Stimulated activated CD4-positive, alpha-beta T cell treated with anti-CD3 and anti-CD28 coated beads, Interleukin-4, amount 100 ng/mL, for 1 hour (primary cell): ENCODE measurements at regions not wholly inside any gene's neighbourhood (a gene's known extent, or its start where the extent isn't known, plus 50 kb on each side); places are given as distances from the start of the nearest gene placed in this dataset.

Experiments used
- DNase-seq: peaks from one replicate; pipeline ENCODE4 v3.0.0-alpha.2; 2020

GRCh38 chr10:88062385-88062784 is 199.0 kb downstream of the PTEN start:
- no peak for DNase-seq

DNA sequence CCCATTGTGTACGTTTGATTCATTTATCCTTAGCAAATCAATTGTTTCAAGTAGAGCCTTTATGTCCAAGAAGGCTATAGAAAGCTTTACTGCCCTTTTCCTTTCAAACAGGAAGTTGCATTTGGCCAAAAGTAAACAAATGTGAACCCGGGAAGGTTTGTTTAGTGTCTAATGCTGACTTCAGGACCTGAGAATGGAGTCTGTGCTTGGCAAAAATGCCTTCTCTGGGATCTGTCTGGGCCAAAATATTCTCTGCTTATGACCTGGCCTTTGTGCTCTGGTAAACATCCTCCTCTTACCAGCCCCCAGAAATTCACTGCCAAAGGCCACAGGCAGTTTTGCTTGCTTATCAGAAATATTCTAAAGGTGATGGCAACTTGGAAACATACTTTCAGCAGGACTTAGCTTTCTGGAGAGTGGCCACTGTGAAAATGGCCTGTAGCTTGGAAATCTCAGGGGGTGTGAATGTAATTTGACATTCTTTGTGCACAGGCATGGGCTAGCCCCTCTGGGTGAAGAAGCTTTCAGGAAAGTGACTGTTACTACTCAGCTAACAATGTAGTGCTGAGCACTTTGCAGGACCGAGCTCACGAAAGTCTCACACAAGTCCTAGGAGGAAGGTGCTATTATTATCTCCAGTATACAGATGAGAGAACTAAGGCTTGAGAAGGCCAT is 199.5 kb downstream of the PTEN start:
- no peak for DNase-seq

DNA sequence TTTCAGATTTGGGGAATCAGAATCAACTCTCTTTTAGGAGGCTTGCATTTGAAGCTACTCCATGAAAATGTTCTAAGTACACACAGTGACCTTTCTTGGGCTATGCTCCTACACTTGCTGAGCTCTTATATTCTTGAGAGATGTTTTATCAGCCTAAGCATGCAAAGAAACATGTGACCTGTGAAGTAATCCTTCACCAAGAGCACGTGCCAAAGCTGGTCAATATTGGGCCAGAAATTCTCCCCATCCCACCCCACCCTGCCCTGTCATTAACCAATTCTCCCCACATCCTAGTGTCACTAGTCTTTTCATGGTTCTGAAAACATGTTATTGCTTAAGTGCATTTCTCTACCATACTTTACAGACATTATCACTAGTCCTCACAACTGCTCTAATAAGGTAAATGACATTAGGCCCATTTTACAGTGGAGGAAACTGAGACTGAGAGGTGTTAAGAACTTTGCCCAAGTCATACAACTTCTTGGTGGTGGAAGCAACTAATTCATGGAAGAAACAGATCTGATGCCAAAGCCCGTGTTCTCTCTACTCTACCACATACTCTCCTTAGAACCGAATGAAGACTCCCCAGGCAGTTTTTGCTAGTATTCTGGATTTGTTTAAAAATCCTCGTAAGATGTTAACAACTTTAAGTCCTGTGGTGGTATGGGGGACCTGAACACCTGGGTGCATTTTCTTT is 200.6 kb downstream of the PTEN start:
- DNase-seq, result no peak

DNA sequence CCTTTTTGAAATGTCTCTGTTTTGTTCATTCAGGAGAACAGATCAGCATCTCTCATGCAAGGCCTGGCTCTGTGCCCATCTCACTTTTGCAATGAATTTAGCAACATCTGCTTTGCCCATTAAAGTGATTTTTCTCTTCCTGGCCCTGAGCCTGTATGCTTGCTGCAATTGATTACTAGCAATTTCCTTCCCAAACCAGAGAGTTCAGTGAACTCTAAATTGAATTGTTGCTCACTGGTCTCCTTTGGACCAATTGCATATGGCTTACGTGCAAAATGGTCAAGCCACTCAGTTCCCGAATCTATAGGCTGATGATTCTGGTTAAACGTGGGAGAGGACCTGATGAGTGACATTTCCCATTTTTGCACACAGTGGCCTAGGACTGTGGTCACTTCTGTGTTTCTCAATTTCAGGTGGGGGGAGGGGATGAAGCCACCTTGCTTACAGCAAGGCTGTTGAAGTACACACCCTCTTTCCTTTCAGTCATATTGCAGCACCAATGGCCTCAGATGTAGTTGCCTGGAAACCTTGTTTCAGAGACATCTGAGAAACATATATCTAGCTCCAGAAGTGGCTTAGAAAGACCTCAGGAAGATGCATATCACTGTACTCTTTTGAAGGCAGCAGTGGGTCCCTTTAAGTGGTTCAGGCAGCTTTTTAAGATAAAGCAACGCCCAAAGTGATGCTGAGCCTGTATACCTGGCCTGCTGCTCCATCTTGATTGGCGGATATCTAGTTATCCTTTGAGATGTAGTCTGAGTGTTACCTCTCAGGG is 201.4 kb downstream of the PTEN start:
- DNase-seq, result no peak

DNA sequence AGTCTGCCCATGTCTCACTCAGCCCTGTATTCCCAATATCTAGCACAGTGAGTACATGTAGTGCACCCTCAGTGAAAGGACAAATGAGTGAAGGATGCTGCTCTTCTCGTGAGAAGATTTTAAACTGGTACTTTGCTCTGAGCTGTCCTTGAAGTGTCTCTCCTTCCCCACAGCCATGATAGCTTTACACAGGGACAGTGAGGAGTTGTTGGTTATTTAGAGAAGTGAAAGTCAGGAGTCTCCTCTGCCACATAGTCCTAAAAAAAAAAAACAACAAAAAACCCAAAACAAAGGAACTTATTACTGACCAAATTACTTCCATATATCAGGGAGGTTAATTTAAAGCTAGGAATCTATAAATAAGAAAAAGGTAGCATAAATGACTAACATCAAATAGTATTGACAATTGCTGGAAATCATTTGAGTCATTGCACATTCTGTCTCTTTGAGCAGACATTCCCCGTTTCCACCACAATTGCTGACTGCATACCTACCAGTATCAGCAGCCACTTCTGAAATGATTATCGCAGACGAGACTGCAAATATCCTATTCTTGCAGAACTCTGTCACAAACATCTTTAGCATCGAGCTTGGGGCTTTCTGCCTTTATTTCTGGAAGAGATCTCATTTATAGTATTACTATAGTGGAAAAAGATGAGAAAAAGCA is 202.1 kb downstream of the PTEN start:
- no peak for DNase-seq

DNA sequence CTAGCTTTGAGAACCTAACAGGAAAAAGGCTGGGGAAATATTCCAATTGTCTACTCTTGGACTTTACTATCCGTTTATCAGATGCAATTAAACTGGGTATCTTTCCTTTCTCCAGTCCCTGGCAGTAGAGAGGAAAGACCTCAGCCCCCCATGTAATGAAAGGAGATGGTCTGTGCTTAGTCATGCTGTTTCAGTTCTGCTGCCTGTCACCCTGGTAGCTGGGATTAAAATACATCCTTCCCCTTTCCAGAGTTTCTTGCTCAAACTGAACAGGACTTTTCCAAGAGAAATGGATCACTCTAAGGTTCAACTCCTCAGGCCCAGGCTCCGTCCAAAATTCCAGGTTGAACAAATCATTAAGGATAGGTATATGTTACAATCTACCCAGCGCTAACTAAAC is 202.9 kb downstream of the PTEN start:
- DNase-seq, result no peak

DNA sequence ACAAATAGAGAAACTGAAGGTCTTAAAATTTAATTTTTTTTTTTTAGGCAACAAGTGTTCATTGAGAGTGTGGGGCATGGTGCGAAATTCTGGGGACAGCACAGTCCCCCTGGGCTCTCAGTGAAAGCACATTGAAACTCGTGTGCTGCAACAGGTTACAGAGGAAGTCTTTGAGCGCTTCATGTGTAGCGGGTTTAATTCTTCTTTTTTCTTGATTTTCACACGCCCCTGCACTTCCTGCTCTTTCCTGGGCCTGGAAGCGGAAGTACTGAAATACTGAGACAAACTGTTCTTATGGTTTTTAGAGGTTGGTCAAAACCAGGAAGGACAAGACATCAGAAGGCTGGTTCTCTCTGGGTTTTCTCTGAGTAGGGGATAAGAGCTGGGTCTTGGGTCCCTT is 203.5 kb downstream of the PTEN start:
- DNase-seq, result no peak

GRCh38 chr10:88067737-88068136 is 204.3 kb downstream of the PTEN start:
- no peak for DNase-seq

GRCh38 chr10:88069338-88069737 is 205.9 kb downstream of the PTEN start:
- no peak for DNase-seq

DNA sequence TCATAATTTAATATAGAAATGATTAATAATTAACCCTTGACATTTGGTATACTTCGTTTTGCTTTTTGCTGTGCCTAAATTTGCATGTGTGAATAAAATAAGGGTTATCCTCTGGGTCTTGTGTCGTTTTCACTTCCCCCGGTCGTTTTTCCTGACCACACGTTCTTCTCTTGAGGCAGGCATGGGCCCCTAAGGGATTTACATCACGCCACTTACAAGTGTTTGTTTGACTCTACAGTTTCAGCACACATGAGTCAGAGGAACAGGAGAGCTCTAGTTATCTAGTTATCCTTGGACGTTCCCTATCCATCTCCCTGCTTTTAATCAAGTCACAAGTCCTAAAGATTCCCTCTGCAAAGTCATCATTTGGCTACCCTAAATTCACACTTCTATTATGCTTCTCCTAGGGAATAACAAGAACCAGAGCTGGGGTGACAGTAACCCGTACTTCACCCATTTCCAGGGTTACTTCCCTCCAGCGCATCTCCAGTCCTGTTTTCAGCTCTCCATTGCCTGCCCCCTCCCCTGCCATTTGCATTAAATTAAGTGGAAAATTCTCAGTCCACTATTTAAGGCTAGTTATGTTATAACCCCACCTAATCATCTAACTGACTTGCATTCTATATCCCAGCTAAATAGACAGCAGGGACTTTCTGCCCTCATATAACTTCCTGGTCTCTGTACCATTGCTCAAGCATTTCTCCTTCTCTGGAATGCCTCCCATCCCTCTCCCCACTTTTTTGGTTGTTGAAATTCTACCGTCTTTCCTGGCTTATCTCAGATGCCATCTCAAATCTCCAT is 206.9 kb downstream of the PTEN start:
- DNase-seq, result no peak

- no peak for DNase-seq
These were observed 208.5 kb downstream of the PTEN start for GRCh38 chr10:88071879-88072278.

- DNase-seq, result no peak
These were observed 210.3 kb downstream of the PTEN start for GRCh38 chr10:88073682-88074081.

DNA sequence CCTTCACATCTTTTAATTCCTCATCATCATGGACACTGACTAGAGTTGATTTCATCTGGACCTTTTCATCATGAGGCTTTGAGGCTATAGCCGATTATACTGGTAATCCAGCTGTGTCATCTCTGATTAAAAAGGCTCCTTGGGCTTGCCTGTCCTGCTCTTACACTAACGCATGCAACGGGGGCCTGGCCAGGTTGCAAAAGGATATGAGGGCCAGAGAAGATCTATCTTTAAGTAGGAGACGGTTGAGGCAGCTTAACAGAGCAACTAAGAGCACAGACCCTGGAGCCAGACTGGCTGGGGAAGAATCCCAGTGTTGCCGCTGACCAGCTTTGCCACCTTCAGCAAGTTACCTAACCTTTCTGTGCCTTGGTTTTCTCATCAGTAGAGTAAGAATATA is 211.5 kb downstream of the PTEN start:
- no peak for DNase-seq

DNA sequence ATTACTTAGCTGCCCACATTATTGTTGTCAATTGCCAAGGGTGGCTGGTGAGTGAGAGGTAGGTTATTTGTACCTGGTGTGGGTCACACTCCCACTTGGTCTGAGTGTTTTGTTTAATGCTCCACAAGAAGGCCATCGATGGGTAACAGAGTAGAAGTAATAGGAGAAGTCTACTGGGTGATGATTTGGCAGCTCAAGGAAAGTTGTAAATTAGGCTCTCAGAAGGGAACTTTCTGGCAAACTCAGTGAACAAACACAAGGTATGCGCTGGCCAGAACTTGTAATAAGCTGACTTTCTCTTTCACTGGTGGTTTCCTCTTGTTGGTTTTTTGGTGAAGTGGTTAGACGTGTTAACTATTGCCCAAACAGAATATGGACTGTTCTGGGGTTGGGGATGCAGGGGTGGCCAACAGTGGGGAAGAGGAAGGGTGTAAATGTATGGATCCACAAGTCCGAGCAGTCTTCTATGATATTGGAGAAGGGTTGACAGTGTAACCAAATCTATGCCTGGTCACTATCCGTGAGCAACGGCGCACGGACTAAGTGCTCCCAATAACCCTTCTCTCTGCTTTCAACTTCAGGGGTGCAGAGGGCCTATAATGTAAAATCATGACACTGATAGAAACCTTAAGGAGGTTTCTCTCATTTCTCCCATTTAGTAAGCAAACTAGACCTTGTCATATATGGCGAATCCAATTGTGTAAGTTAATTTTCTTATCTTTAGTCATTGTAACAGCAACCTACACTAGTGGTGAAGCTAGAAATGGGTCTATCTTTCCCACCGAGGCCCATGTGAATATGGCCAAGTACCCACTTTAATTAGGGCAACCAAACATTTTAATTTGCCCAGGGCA is 212.8 kb downstream of the PTEN start:
- DNase-seq, result no peak

DNA sequence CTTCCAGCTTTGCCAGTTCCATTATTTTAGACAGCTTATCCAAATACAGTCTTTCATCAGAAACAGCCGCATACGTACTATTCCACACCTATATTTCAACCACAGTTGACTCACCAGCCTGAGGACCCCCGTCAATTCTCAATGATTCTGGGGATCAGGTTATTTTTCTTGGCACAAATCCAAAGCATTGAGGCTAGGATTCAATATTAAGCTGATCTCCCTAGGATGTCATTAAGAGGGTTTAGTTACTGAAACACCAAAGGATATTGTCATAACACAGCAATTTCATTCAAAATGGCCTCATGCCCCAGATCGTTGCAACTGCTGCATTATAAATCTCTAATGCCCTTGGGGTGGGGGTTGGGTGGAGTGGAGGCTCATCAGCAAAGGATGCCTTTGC is 214.6 kb downstream of the PTEN start:
- DNase-seq, result no peak

- no peak for DNase-seq
These were observed 216.8 kb downstream of the PTEN start for GRCh38 chr10:88080213-88080612.

GRCh38 chr10:88081457-88082054 is 218.1 kb downstream of the PTEN start:
- no peak for DNase-seq

DNA sequence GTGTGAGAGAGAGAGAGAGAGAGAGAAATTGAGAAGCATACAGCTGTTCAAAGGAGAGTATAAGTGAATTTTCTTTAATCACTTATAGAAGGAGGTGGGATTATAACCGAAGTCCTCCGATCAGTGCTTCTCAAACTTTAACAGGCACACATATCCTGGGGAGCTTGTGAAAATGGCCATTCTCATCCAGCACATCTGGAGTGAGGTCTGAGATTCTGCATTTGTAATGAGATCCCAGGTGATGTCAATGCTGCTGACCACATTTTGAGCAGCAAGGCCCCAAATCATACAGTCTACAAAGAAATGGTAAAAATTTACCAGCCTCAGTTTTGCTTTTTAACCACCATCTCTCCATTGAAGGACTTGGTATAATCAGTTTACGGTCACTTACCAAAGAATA is 219.0 kb downstream of the PTEN start:
- no peak for DNase-seq

DNA sequence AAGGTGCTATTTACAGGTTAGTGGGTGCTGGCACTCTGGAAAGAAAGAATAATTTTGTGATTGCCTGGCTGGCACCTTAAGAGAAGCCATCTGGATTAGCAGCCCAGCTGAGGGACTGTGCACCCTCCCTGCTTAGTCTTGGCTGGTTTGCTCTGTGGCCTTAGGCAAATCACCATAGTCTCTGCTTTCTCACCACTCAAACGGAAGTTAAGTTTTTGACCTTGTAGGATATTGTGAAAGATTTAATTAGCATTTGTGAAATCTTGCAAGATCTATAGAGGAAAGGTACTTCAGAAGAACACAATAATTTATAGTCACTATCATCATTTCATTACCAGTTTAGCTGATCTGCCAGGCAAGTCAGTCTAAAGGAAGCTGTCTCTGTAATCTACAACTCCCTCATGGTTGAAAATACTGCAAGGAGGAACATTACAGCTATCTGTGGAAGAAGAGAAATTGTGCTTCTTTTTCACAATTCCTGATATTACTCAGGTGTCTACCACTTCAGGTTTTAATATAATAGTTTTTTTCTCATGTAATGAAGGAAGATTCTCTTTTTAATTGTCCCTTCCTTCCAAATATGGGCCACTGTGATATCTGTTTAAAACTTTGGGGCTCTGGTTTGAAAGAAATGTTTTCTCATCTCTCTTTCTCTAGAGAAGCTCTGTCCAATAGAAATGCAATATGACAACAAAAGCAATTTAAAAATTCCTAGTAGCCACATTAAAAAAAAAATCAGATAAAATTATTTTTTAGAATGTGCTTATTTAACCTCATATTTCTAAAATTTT is 219.6 kb downstream of the PTEN start:
- no peak for DNase-seq

- DNase-seq, result no peak
These were observed 220.2 kb downstream of the PTEN start for GRCh38 chr10:88083597-88083989.
